GM12891 (cell line): ENCODE measurements at regions not wholly inside any gene's neighbourhood (a gene's known extent, or its start where the extent isn't known, plus 50 kb on each side); places are given as distances from the start of the nearest gene placed in this dataset.
A peak's percentile ranks its signal among the peaks of the same experiment; 100 is the strongest.

Experiments used
- DNase-seq: peaks from one replicate; pipeline ENCODE4 v3.0.0; 2011; ENCODE audit warnings: low spot score; ENCODE audit not compliant: insufficient read length
- FAIRE-seq: peaks from 2 replicates; lab custom pipeline; 2011; peaks lifted over from hg19 to GRCh38; lab: Jason Lieb, UNC
- PAX5 ChIP-seq: IDR thresholded peaks from 2 replicates; pipeline ENCODE4 v1.6.1; 2011; ENCODE audit warnings: low read length, moderate library complexity, mild to moderate bottlenecking; ENCODE audit not compliant: insufficient read depth, severe bottlenecking
- POLR2A ChIP-seq: IDR thresholded peaks from 2 replicates; pipeline ENCODE4 v1.6.1; 2011; ENCODE audit warnings: low read depth, low read length, control low read depth
- POLR2AphosphoS5 ChIP-seq: IDR thresholded peaks from 2 replicates; pipeline ENCODE4 v1.6.1; 2011; ENCODE audit warnings: low read depth, low read length, control low read depth
- POU2F2 ChIP-seq: IDR thresholded peaks from 2 replicates; pipeline ENCODE4 v1.6.1; 2011; ENCODE audit warnings: low read depth, mild to moderate bottlenecking, control low read depth, low read length, moderate library complexity
- SPI1 ChIP-seq: IDR thresholded peaks from 2 replicates; pipeline ENCODE4 v1.6.1; 2011; ENCODE audit warnings: low read depth, low read length, control low read depth
- TAF1 ChIP-seq: IDR thresholded peaks from 2 replicates; pipeline ENCODE4 v1.6.1; 2011; ENCODE audit warnings: low read depth, low read length, control low read depth

DNA sequence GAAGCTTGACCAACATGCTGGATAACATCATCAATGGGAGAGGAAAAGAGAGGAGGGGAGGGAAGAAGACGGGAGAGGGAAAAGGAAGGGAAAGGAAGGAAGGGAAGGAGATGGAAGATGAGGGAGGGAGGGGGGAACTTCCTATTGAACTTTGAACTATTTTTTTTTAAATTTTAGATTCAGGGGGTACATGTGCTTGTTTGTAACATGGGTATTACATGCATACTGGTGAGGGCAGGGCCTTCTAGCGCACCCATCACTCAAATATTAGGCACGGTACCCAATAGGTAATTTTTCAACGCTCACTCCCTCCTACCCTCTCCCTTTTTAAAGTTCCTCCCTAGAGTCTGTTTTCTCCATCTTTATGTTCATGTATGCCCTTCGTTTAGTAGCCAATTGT is 383.2 kb upstream of the XYLT1 start:
- TF ChIP-seq POLR2A (no peak), SPI1 (no peak), POLR2AphosphoS5 (no peak), TAF1 (no peak), POU2F2 (no peak), PAX5 (no peak)
- FAIRE-seq: no peak

GRCh38 chr16:17852977-17853702 is 382.4 kb upstream of the XYLT1 start:
- FAIRE-seq (no peak), DNase-seq (no peak)
- peak; percentile 50; the same call in 1 of the 2 replicates for TF ChIP-seq SPI1
- no peak for TF ChIP-seq PAX5

More for the DNA sequence above, 383.2 kb upstream of the XYLT1 start:
- DNase-seq: no peak

- DNase-seq (no peak), FAIRE-seq (no peak)
- TF ChIP-seq POU2F2 (no peak), TAF1 (no peak), POLR2AphosphoS5 (no peak), PAX5 (no peak)
Observed at GRCh38 chr16:17850581-17851250, 380.0 kb upstream of the XYLT1 start.

DNA sequence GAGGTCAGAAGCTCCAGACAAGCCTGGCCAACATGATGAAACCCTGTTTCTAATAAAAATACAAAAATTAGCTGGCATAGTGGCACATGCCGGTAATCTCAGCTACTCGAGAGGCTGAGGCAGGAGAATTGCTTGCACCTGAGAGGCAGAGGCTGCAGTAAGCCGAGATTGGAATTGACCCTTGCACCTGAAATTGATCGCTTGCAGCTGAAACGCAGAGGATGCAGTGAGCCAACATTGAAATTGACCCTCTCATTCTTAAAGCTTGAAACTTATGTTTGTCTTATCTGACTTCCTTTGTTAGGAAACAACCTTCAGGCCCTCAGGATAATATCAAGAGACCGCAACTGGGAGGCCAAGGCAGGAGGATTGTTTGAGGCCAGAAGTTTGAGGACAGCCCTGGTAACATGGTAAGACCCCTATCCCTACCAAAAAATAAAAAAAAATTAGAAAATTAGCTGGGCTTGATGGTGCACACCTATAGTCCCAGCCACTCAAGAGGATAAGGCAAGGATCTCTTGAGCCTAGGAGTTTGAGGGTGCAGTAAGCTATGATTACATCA is 376.6 kb upstream of the XYLT1 start:
- FAIRE-seq: no peak
- DNase-seq: no peak
- TF ChIP-seq SPI1 (no peak), POLR2AphosphoS5 (no peak), POLR2A (no peak), POU2F2 (no peak), TAF1 (no peak), PAX5 (no peak)

DNA sequence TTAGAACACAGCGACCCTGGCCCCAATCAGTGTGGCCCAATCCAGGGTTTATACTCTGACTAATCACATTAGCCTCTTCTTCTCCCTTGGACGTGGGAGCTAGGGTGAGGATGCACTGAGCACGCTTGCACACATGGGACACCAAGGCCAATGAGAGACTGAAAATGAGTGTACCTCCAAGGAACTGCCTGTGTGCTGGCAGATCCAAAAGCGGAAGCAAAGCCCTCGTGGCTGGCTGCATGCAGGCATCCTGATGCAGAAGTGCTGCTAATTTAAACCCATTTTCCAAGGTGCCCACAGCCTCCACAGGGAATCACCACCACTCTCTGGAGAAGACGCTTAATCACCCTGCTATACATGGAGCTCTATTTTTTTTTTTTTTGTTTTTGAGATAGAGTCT is 375.3 kb upstream of the XYLT1 start:
- TF ChIP-seq POLR2AphosphoS5 (no peak), POLR2A (no peak), SPI1 (no peak), POU2F2 (no peak)
- FAIRE-seq: no peak
- DNase-seq: no peak

DNA sequence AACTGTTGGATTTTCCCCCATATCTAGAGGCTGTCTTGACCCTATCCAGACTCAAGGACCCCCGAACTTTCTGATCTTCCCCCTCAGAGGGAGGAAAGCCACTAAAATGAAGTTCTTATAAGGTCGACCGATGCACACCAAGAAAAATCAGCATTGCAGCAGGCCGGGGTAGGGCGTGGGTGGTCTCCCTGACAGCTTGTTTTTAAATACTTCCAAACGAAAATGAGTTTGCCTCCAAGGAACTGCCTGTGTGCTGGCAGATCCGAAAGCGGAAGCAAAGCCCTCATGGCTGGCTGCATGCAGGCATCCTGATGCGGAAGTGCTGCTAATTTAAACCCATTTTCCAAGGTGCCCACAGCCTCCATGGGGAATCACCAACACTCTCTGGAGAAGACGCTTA is 374.3 kb upstream of the XYLT1 start:
- no peak for FAIRE-seq
- DNase-seq: no peak
- TF ChIP-seq TAF1 (no peak), POLR2AphosphoS5 (no peak), SPI1 (no peak), POLR2A (no peak), POU2F2 (no peak), PAX5 (no peak)

DNA sequence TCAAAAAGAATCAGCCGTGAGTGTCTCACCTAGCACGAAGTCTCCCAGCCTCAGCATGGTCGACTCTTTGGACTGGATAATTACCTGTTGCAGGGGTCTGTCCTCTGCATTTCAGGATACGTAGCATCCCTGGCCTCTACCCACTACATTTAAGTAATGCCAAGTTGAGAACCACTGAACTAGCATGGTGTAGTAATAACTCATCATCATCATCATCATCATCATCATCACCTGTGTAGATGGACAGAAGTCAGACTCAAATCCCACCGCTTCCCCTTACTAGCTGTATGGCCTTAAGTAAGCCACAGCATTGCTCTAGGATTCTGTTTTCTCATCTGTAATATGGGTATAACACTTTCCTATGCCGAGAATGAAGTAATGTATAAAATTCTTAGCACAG is 373.1 kb upstream of the XYLT1 start:
- DNase-seq (no peak), FAIRE-seq (no peak)
- no peak for TF ChIP-seq POLR2AphosphoS5
- TF ChIP-seq POLR2A: no peak
- no peak for TF ChIP-seq SPI1
- TF ChIP-seq PAX5: no peak
- TF ChIP-seq POU2F2: no peak
- no peak for TF ChIP-seq TAF1

GRCh38 chr16:17839907-17840306 is 369.1 kb upstream of the XYLT1 start:
- FAIRE-seq (no peak), DNase-seq (no peak)
- TF ChIP-seq PAX5: no peak
- TF ChIP-seq SPI1: no peak

DNA sequence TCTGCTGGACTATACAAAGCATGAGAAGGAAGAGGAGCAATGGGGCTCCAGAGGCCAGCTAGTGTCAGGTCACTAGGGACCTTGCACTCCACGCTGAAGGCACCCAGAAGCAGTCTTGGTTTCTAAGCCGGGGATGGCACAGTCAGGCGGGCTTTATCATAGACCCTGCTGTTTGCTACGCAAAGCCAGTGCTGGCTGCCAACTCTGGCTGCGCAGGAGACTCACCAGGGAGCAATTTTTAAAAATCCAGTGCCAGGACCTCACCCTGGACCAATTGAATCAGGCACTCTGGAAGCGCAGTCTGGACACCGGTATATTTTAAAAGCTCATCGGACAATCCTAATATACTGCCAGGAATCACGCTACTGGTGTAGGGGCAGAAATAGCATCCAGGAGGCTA is 368.5 kb upstream of the XYLT1 start:
- DNase-seq (no peak), FAIRE-seq (no peak)
- TF ChIP-seq POU2F2 (no peak), PAX5 (no peak), POLR2A (no peak), SPI1 (no peak), TAF1 (no peak), POLR2AphosphoS5 (no peak)

DNA sequence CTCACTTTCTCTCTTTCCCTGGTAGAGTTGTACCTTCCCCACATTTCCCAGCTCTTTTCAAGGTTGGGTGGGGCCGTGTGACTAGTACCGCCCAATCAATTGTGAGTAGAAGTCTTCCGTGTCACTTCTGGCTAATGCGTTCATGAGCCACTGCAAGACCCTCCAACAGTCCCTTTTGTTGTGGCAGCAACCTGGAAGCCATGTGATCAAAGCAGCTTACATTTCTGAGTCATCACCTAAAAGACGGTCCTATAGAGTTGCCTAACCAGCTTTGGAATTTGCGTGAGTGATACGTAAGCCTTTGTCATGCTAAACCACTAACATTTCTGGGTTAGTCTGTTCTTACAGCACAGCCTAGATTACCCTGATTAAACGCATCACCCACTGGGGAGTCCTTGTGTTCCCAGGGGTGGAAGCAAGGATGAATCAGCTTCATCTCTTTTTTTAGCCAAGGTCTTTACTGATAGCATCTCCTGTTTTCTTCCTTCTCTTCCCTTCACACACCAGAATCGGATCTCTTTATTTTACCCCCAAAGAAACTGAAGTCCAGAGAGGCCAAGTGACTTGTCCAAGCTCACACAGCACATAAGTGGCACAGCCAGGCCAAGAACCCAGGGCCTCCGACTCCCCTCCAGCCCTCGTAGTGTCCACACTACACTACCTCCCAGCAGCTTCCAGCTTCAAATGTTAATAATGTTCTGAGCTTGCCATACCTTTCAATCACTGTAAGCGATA is 366.3 kb upstream of the XYLT1 start:
- FAIRE-seq: no peak
- TF ChIP-seq TAF1 (no peak), PAX5 (no peak), POU2F2 (no peak), SPI1 (no peak), POLR2AphosphoS5 (no peak), POLR2A (no peak)
- DNase-seq: no peak
